DND-41 (cell line): ENCODE measurements at regions not wholly inside any gene's neighbourhood (a gene's known extent, or its start where the extent isn't known, plus 50 kb on each side); places are given as distances from the start of the nearest gene placed in this dataset.

Experiments used
- EZH2 ChIP-seq: IDR thresholded peaks from 3 replicates; pipeline ENCODE4 v1.6.1; 2012; ENCODE audit warnings: borderline replicate concordance, low read depth, mild to moderate bottlenecking, moderate library complexity, low read length, inconsistent platforms; ENCODE audit not compliant: severe bottlenecking
- TF ChIP-seq, protein P1 (sequence below): IDR thresholded peaks from 2 replicates; pipeline ENCODE4 v1.5.1; 2012; ENCODE audit warnings: borderline replicate concordance, low read length, moderate library complexity, mild to moderate bottlenecking; ENCODE audit not compliant: poor library complexity, severe bottlenecking; ENCODE audit errors: extremely low read depth

DNA sequence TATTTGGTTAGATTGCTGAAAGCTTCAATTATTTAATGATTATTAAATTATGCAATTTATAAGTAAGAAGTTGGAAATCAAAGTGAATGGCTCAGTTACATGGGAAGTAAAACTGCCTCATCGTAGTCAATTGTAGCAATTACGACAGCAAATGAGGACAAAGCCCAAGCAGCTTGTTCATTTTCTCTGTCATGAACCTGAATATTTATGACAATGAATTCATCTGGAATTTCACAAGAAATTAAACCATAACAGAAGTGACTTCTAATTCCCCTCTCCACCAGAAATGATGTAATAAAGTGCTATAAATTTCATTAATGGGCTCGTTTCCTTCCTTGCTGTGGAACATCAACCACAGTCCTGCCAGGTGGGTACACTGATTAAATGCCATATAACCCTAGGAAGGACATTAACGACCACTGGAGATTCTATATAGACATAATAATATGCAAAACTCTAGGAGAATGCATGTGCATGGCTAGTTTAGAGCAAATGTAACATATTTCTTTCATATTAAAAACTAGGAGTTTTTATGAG is 273.8 kb upstream of the DCBLD2 start:
- TF ChIP-seq, protein P1, sequence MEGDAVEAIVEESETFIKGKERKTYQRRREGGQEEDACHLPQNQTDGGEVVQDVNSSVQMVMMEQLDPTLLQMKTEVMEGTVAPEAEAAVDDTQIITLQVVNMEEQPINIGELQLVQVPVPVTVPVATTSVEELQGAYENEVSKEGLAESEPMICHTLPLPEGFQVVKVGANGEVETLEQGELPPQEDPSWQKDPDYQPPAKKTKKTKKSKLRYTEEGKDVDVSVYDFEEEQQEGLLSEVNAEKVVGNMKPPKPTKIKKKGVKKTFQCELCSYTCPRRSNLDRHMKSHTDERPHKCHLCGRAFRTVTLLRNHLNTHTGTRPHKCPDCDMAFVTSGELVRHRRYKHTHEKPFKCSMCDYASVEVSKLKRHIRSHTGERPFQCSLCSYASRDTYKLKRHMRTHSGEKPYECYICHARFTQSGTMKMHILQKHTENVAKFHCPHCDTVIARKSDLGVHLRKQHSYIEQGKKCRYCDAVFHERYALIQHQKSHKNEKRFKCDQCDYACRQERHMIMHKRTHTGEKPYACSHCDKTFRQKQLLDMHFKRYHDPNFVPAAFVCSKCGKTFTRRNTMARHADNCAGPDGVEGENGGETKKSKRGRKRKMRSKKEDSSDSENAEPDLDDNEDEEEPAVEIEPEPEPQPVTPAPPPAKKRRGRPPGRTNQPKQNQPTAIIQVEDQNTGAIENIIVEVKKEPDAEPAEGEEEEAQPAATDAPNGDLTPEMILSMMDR = no peak
- no peak for TF ChIP-seq EZH2
